Neuron (in vitro differentiated cells): ENCODE measurements at regions not wholly inside any gene's neighbourhood (a gene's known extent, or its start where the extent isn't known, plus 50 kb on each side); places are given as distances from the start of the nearest gene placed in this dataset.

Experiments used
- H2AFZ ChIP-seq: one replicate; pipeline ENCODE4 v1.6.1; 2013; ENCODE audit warnings: low read depth, mild to moderate bottlenecking, inconsistent platforms, low read length, moderate library complexity
- H3K27me3 ChIP-seq: one replicate; pipeline ENCODE4 v1.6.1; 2013; ENCODE audit warnings: low read length; ENCODE audit not compliant: insufficient read depth
- H3K36me3 ChIP-seq: one replicate; pipeline ENCODE4 v1.6.1; 2013; ENCODE audit warnings: low read length; ENCODE audit not compliant: insufficient read depth
- H3K4me1 ChIP-seq: one replicate; pipeline ENCODE4 v1.6.1; 2013; ENCODE audit warnings: low read length; ENCODE audit not compliant: insufficient read depth
- H3K4me3 ChIP-seq: 2 replicates; pipeline ENCODE4 v1.5.1; 2013; ENCODE audit warnings: mild to moderate bottlenecking, low read length, moderate library complexity
- H3K9me3 ChIP-seq: one replicate; pipeline ENCODE4 v1.6.1; 2013; ENCODE audit warnings: low read length

DNA sequence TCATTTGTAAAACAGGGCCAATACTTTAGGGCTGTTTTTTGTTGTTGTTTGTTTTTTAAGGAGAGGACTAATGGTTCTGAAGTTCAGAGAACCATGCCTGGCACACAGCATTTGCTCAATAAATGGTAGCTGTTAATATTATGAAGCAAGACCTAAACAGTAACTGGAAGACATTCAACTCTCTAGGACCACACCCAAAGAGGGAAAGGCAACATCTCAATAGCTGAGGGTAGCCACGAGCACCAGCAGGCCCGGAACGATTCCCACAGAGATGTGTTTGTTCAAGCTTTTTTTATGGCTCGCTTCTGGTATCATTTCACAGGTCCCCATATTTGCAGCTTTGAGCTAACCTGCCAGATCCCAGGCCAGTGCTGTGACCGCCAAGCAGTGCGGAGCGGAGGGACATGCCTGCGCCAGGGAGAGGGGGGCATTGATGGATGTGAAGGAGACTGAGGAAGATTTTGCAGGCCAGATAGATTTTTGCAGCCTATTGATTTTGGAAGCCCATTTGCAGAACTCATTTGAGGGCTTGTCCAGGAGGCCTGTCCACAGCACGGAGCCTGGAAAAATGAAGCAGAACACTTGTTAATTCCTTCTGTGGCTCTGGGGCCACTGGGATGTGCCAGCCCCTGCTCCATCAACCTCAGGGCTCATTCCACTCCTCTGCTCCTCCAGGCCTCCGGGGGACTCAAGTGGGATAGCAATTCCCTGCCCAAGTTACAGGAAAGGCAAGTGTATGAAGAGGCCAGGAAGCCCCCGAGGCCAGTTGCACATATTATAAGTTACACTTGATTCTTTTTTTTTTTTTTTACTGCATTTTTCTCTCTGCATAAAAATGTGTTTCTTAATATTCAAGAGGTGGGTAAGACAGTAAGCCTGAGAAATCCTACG lies 57.3 kb upstream of the FGFR2 start:
- H2AFZ ChIP-seq: no peak overlapping the region
- no peaks in the 10 kb centered on the region for H3K27me3 ChIP-seq
- H3K4me1 ChIP-seq: no peaks in the 10 kb centered on the region
- H3K4me3 ChIP-seq: no peak overlapping the region
- peaks cover 2% of the 10 kb centered on the region for H3K9me3 ChIP-seq
- no peaks in the 10 kb centered on the region for H3K36me3 ChIP-seq

GRCh38 chr10:121654021-121654545 lies 55.8 kb upstream of the FGFR2 start:
- H3K4me3 ChIP-seq: no peak overlapping the region
- no peaks in the 10 kb centered on the region for H3K27me3 ChIP-seq
- H3K9me3 ChIP-seq: peaks cover 2% of the 10 kb centered on the region

GRCh38 chr10:121653608-121654007 lies 55.4 kb upstream of the FGFR2 start:
- Histone ChIP-seq H3K27me3 (peaks cover under 1% of the 10 kb centered on the region), H3K36me3 (no peaks in the 10 kb centered on the region), H3K4me3 (no peak overlapping the region), H3K9me3 (peaks cover 2% of the 10 kb centered on the region), H3K4me1 (no peaks in the 10 kb centered on the region), H2AFZ (no peak overlapping the region)

More at GRCh38 chr10:121654021-121654545, 55.8 kb upstream of the FGFR2 start:
- H3K4me1 ChIP-seq: no peaks in the 10 kb centered on the region
- H2AFZ ChIP-seq: no peak overlapping the region
- H3K36me3 ChIP-seq: no peaks in the 10 kb centered on the region

- peaks cover 8% of the 10 kb centered on the region for H3K4me1 ChIP-seq
- peaks cover 3% of the 10 kb centered on the region for H3K9me3 ChIP-seq
- H3K4me3 ChIP-seq: no peak overlapping the region
- H3K27me3 ChIP-seq: peaks cover 5% of the 10 kb centered on the region
- H2AFZ ChIP-seq: no peak overlapping the region
- H3K36me3 ChIP-seq: no peaks in the 10 kb centered on the region
Measured at GRCh38 chr10:121648493-121648892, 50.2 kb upstream of the FGFR2 start.

DNA sequence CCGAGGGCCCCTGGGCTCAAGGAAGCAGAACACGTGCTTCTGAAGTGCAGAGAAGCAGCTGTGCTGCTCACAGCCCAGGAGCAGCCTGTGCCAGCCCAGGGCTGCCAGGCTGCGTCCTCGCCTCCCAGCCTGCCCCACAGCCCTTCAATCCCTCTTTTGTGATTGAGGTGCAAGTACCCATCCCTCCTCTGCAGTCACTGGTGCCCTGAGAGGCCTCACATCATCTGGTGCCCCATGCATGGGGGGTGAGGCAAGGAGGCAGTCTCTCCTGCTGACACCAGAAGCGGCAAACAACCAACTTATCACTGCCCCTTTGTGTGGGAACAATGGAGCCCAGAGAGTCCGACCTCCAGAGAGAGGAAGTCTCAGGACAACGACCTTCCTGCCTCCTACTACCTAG lies 49.8 kb upstream of the FGFR2 start:
- Histone ChIP-seq H3K4me3 (no peak overlapping the region), H3K36me3 (no peaks in the 10 kb centered on the region), H3K27me3 (peaks cover 5% of the 10 kb centered on the region), H2AFZ (no peak overlapping the region), H3K9me3 (peaks cover 3% of the 10 kb centered on the region), H3K4me1 (peaks cover 8% of the 10 kb centered on the region)
